ENCODE measurements at regions not wholly inside any gene's neighbourhood (a gene's known extent, or its start where the extent isn't known, plus 50 kb on each side); places are given as distances from the start of the nearest gene placed in this dataset.

GRCh38 chr6:112581015-112581414 lies 233.9 kb downstream of the RFPL4B start:
- H2BK15ac ChIP-seq (ENCODE audit: low read depth, poor library complexity, severe bottlenecking): no peak overlapping the region
- no peak overlapping the region for H2AK5ac ChIP-seq (ENCODE audit: low read length, severe bottlenecking)
- no peak overlapping the region for H3K18ac ChIP-seq (ENCODE audit: low read depth in 1 of 2, low read length in 2 of 2)
- no peak overlapping the region for H2BK120ac ChIP-seq (ENCODE audit: low read depth, low read length)
- no peak overlapping the region for H3K9ac ChIP-seq (ENCODE audit: low read length)
- no peak overlapping the region for H2BK12ac ChIP-seq (ENCODE audit: low read length in 2 of 2)
- no peak overlapping the region for H3K4ac ChIP-seq (ENCODE audit: low read depth in 1 of 2, low read length in 2 of 2)
- no peak overlapping the region for H2BK5ac ChIP-seq (ENCODE audit: low read depth, low read length, poor library complexity, severe bottlenecking)
- H3K14ac ChIP-seq (ENCODE audit: low read length in 2 of 2): no peak overlapping the region
- no CpG with 5 or more reads among the region's 1 CpG for WGBS
- H3K9me3 ChIP-seq (ENCODE audit: control insufficient read depth, low read length): no peaks in the 10 kb centered on the region
- H4K91ac ChIP-seq (ENCODE audit: low read length): no peak overlapping the region
- no peaks in the 10 kb centered on the region for H3K79me1 ChIP-seq (replicated peaks; ENCODE audit: low read length, poor library complexity, severe bottlenecking)
- no peak overlapping the region for H3K27ac ChIP-seq (ENCODE audit: low read length, poor library complexity, severe bottlenecking)
- H3K27me3 ChIP-seq (ENCODE audit: control insufficient read depth in 1 of 2, insufficient read depth in 1 of 2, low read length in 2 of 2): no peaks in the 10 kb centered on the region
- no peak overlapping the region for H3K4me2 ChIP-seq (ENCODE audit: low read length, poor library complexity, severe bottlenecking)
- H2AFZ ChIP-seq (ENCODE audit: low read depth, low read length): no peak overlapping the region
- DNase-seq: no peak
- H3K23ac ChIP-seq (ENCODE audit: low read length in 2 of 2): no peak overlapping the region
- no peaks in the 10 kb centered on the region for H3K4me1 ChIP-seq (ENCODE audit: control insufficient read depth, insufficient read depth, low read depth, low read length)
- no peak overlapping the region for H3K4me3 ChIP-seq (ENCODE audit: insufficient read depth in 1 of 2, low read depth in 1 of 2, low read length in 2 of 2)
- no peaks in the 10 kb centered on the region for H3K36me3 ChIP-seq (ENCODE audit: control insufficient read depth in 1 of 2, insufficient read depth in 2 of 2, low read depth in 1 of 2, low read length in 2 of 2)
- H4K8ac ChIP-seq (ENCODE audit: low read length): no peak overlapping the region

- Histone ChIP-seq H3K36me3 (ENCODE audit: control insufficient read depth in 1 of 2, insufficient read depth in 2 of 2, low read depth in 1 of 2, low read length in 2 of 2) (no peaks in the 10 kb centered on the region), H3K4me2 (ENCODE audit: low read length, poor library complexity, severe bottlenecking) (no peak overlapping the region), H2BK15ac (ENCODE audit: low read depth, poor library complexity, severe bottlenecking) (no peak overlapping the region), H3K27ac (ENCODE audit: low read length, poor library complexity, severe bottlenecking) (no peak overlapping the region), H2BK120ac (ENCODE audit: low read depth, low read length) (no peak overlapping the region), H3K4ac (ENCODE audit: low read depth in 1 of 2, low read length in 2 of 2) (no peak overlapping the region), H4K8ac (ENCODE audit: low read length) (no peak overlapping the region), H4K91ac (ENCODE audit: low read length) (no peak overlapping the region), H2BK12ac (ENCODE audit: low read length in 2 of 2) (no peak overlapping the region), H3K23ac (ENCODE audit: low read length in 2 of 2) (no peak overlapping the region), H3K79me1 (replicated peaks; ENCODE audit: low read length, poor library complexity, severe bottlenecking) (no peaks in the 10 kb centered on the region), H3K9me3 (ENCODE audit: control insufficient read depth, low read length) (peaks cover 12% of the 10 kb centered on the region), H3K18ac (ENCODE audit: low read depth in 1 of 2, low read length in 2 of 2) (no peak overlapping the region), H2BK5ac (ENCODE audit: low read depth, low read length, poor library complexity, severe bottlenecking) (no peak overlapping the region), H3K4me3 (ENCODE audit: insufficient read depth in 1 of 2, low read depth in 1 of 2, low read length in 2 of 2) (no peak overlapping the region), H2AK5ac (ENCODE audit: low read length, severe bottlenecking) (no peak overlapping the region), H3K9ac (ENCODE audit: low read length) (no peak overlapping the region), H2AFZ (ENCODE audit: low read depth, low read length) (no peak overlapping the region), H3K4me1 (ENCODE audit: control insufficient read depth, insufficient read depth, low read depth, low read length) (no peaks in the 10 kb centered on the region), H3K27me3 (ENCODE audit: control insufficient read depth in 1 of 2, insufficient read depth in 1 of 2, low read length in 2 of 2) (no peaks in the 10 kb centered on the region), H3K14ac (ENCODE audit: low read length in 2 of 2) (no peak overlapping the region)
- no peak for DNase-seq
- WGBS: no CpG with 5 or more reads among the region's 3 CpGs
Measured at GRCh38 chr6:112590326-112590725, 243.2 kb downstream of the RFPL4B start.

GRCh38 chr6:112591329-112591728 lies 244.2 kb downstream of the RFPL4B start:
- H3K4ac ChIP-seq (ENCODE audit: low read depth in 1 of 2, low read length in 2 of 2): no peak overlapping the region
- H3K4me3 ChIP-seq (ENCODE audit: insufficient read depth in 1 of 2, low read depth in 1 of 2, low read length in 2 of 2): no peak overlapping the region
- H3K27ac ChIP-seq (ENCODE audit: low read length, poor library complexity, severe bottlenecking): no peak overlapping the region
- H4K91ac ChIP-seq (ENCODE audit: low read length): no peak overlapping the region
- H3K36me3 ChIP-seq (ENCODE audit: control insufficient read depth in 1 of 2, insufficient read depth in 2 of 2, low read depth in 1 of 2, low read length in 2 of 2): no peaks in the 10 kb centered on the region
- no peak overlapping the region for H3K9ac ChIP-seq (ENCODE audit: low read length)
- no peak overlapping the region for H2BK15ac ChIP-seq (ENCODE audit: low read depth, poor library complexity, severe bottlenecking)
- no peaks in the 10 kb centered on the region for H3K79me1 ChIP-seq (replicated peaks; ENCODE audit: low read length, poor library complexity, severe bottlenecking)
- H4K8ac ChIP-seq (ENCODE audit: low read length): no peak overlapping the region
- H3K9me3 ChIP-seq (ENCODE audit: control insufficient read depth, low read length): peaks cover 12% of the 10 kb centered on the region
- no peak overlapping the region for H2AK5ac ChIP-seq (ENCODE audit: low read length, severe bottlenecking)
- H3K14ac ChIP-seq (ENCODE audit: low read length in 2 of 2): no peak overlapping the region
- H2BK5ac ChIP-seq (ENCODE audit: low read depth, low read length, poor library complexity, severe bottlenecking): no peak overlapping the region
- no peak overlapping the region for H3K18ac ChIP-seq (ENCODE audit: low read depth in 1 of 2, low read length in 2 of 2)
- H3K27me3 ChIP-seq (ENCODE audit: control insufficient read depth in 1 of 2, insufficient read depth in 1 of 2, low read length in 2 of 2): no peaks in the 10 kb centered on the region
- H2AFZ ChIP-seq (ENCODE audit: low read depth, low read length): no peak overlapping the region
- H3K4me2 ChIP-seq (ENCODE audit: low read length, poor library complexity, severe bottlenecking): no peak overlapping the region
- no peak overlapping the region for H3K23ac ChIP-seq (ENCODE audit: low read length in 2 of 2)
- H2BK12ac ChIP-seq (ENCODE audit: low read length in 2 of 2): no peak overlapping the region
- no peak for DNase-seq
- H3K4me1 ChIP-seq (ENCODE audit: control insufficient read depth, insufficient read depth, low read depth, low read length): no peaks in the 10 kb centered on the region
- H2BK120ac ChIP-seq (ENCODE audit: low read depth, low read length): no peak overlapping the region

DNA sequence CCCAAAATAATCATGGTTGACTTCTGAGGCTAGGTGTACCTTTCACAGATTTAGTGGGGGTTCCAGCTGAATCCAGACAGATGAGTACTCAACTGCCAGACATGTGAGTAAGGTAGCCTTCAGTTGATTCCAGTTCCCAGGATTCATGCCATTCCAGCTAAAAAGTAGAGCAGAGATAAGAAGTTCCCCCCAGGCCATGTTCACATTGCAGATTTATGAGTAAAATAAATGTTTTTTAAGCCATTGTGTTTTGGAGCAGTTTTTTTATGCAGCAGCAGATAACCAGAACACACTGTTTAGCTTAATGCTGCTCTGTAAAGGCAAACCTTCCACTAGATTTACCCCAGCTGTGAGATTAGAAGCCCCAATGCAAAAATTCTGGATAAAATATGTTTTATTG lies 245.0 kb downstream of the RFPL4B start:
- H3K4ac ChIP-seq (ENCODE audit: low read depth in 1 of 2, low read length in 2 of 2): no peak overlapping the region
- no peaks in the 10 kb centered on the region for H3K79me1 ChIP-seq (replicated peaks; ENCODE audit: low read length, poor library complexity, severe bottlenecking)
- peaks cover 12% of the 10 kb centered on the region for H3K9me3 ChIP-seq (ENCODE audit: control insufficient read depth, low read length)
- H3K27me3 ChIP-seq (ENCODE audit: control insufficient read depth in 1 of 2, insufficient read depth in 1 of 2, low read length in 2 of 2): no peaks in the 10 kb centered on the region
- H2AK5ac ChIP-seq (ENCODE audit: low read length, severe bottlenecking): no peak overlapping the region
- no peak overlapping the region for H2BK120ac ChIP-seq (ENCODE audit: low read depth, low read length)
- no peaks in the 10 kb centered on the region for H3K4me1 ChIP-seq (ENCODE audit: control insufficient read depth, insufficient read depth, low read depth, low read length)
- no peak for DNase-seq
- H2AFZ ChIP-seq (ENCODE audit: low read depth, low read length): no peak overlapping the region
- no peak overlapping the region for H3K9ac ChIP-seq (ENCODE audit: low read length)
- H3K18ac ChIP-seq (ENCODE audit: low read depth in 1 of 2, low read length in 2 of 2): no peak overlapping the region
- H2BK5ac ChIP-seq (ENCODE audit: low read depth, low read length, poor library complexity, severe bottlenecking): no peak overlapping the region
- no peak overlapping the region for H3K27ac ChIP-seq (ENCODE audit: low read length, poor library complexity, severe bottlenecking)
- no peak overlapping the region for H2BK12ac ChIP-seq (ENCODE audit: low read length in 2 of 2)
- no peak overlapping the region for H4K91ac ChIP-seq (ENCODE audit: low read length)
- H3K14ac ChIP-seq (ENCODE audit: low read length in 2 of 2): no peak overlapping the region
- H2BK15ac ChIP-seq (ENCODE audit: low read depth, poor library complexity, severe bottlenecking): no peak overlapping the region
- no peak overlapping the region for H3K4me3 ChIP-seq (ENCODE audit: insufficient read depth in 1 of 2, low read depth in 1 of 2, low read length in 2 of 2)
- no peak overlapping the region for H3K4me2 ChIP-seq (ENCODE audit: low read length, poor library complexity, severe bottlenecking)
- no peaks in the 10 kb centered on the region for H3K36me3 ChIP-seq (ENCODE audit: control insufficient read depth in 1 of 2, insufficient read depth in 2 of 2, low read depth in 1 of 2, low read length in 2 of 2)
- H4K8ac ChIP-seq (ENCODE audit: low read length): no peak overlapping the region
- no peak overlapping the region for H3K23ac ChIP-seq (ENCODE audit: low read length in 2 of 2)

All from mesenchymal stem cell (in vitro differentiated cells and primary cell).